GM12878 (cell line): ENCODE measurements at regions not wholly inside any gene's neighbourhood (a gene's known extent, or its start where the extent isn't known, plus 50 kb on each side); places are given as distances from the start of the nearest gene placed in this dataset.

ENCODE experiments used
- ATAC-seq: fragments of 200-7000 bp; cut with Tn5 transposase; 3 replicates; pipeline ENCODE4 v1.9.1; 2020; ENCODE audit warnings: mild to moderate bottlenecking, moderate library complexity
- BruUV-seq: library from RNA; stranded (reverse); fragments of 400-500 nt; replicated peaks from 2 replicates; lab custom pipeline; 2021; lab: Mats Ljungman, UMichigan
- CTCF ChIA-PET: fragments of 300-600 bp; sonication (Branson Sonifier 250); formaldehyde crosslinking; extraction: SDS; loops from one replicate; lab custom pipeline; 2021; ENCODE audit warnings: inconsistent platforms; lab: Yijun Ruan, JAX
- POLR2A ChIA-PET: fragments of 350-600 bp; formaldehyde crosslinking; extraction: SDS; loops from one replicate; lab custom pipeline; 2021; ENCODE audit warnings: inconsistent platforms; lab: Charles Lee
- RAD21 ChIA-PET: fragments of 300-600 bp; sonication (Branson Sonifier 250); formaldehyde crosslinking; loops from one replicate; lab custom pipeline; 2023; ENCODE audit warnings: antibody characterized with exemption; ENCODE audit not compliant: unreplicated experiment; lab: Charles Lee
- SMC1A ChIA-PET: fragments of 300-600 bp; sonication (Branson Sonifier 250); formaldehyde crosslinking; loops from one replicate; lab custom pipeline; 2023; ENCODE audit not compliant: unreplicated experiment, uncharacterized antibody; lab: Charles Lee
- DNase-seq: peaks from one replicate; pipeline ENCODE4 v3.0.0-alpha.2; 2011; ENCODE audit warnings: low read depth, low spot score
- FAIRE-seq: peaks from 3 replicates; lab custom pipeline; 2011; peaks lifted over from hg19 to GRCh38; lab: Jason Lieb, UNC
- H2AFZ ChIP-seq: 2 replicates; pipeline ENCODE4 v1.6.0; 2011; ENCODE audit warnings: low read depth, low read length, control low read depth; ENCODE audit not compliant: control insufficient read depth
- H3K27ac ChIP-seq: 2 replicates; pipeline ENCODE4 v1.5.1; 2011; ENCODE audit warnings: control low read depth; ENCODE audit not compliant: control insufficient read depth, insufficient read depth
- H3K27me3 ChIP-seq, 2 experiments: replicated peaks in 1 of 2; 2 replicates each; pipeline versions ENCODE4 v1.6.0 to v1.6.1; 2011; ENCODE audit warnings: low read length in 1 of 2; ENCODE audit not compliant: control insufficient read depth in 2 of 2, insufficient read depth in 2 of 2
- H3K36me3 ChIP-seq, 2 experiments: 2 replicates each; pipeline ENCODE4 v1.5.1; 2011; ENCODE audit warnings: low read length in 1 of 2; ENCODE audit not compliant: control insufficient read depth in 2 of 2, insufficient read depth in 2 of 2
- H3K4me1 ChIP-seq: 2 replicates; pipeline ENCODE4 v1.6.1; 2011; ENCODE audit warnings: mild to moderate bottlenecking, low read length, moderate library complexity, mixed read lengths; ENCODE audit not compliant: control insufficient read depth, insufficient read depth
- H3K4me2 ChIP-seq: 2 replicates; pipeline ENCODE4 v1.6.0; 2011; ENCODE audit warnings: control low read depth; ENCODE audit not compliant: control insufficient read depth, insufficient read depth
- H3K4me3 ChIP-seq: fragments of 200-600 bp; sonication (generic); 2 replicates; pipeline ENCODE4 v1.5.1; 2016
- H3K79me2 ChIP-seq: 2 replicates; pipeline ENCODE4 v1.6.0; 2011; ENCODE audit warnings: low read length; ENCODE audit not compliant: control insufficient read depth, insufficient read depth
- H3K9ac ChIP-seq: 2 replicates; pipeline ENCODE4 v1.8.0; 2011; ENCODE audit warnings: low read length, control low read depth, mixed read lengths; ENCODE audit not compliant: control insufficient read depth, insufficient read depth
- H3K9me3 ChIP-seq: replicated peaks from 3 replicates; pipeline ENCODE4 v1.5.1; 2011; ENCODE audit warnings: mild to moderate bottlenecking, low read length; ENCODE audit not compliant: control insufficient read depth, insufficient read depth
- H4K20me1 ChIP-seq: 2 replicates; pipeline ENCODE4 v1.6.0; 2011; ENCODE audit not compliant: control insufficient read depth, insufficient read depth
- BACH1 ChIP-seq: fragments of 450-650 bp; IDR thresholded peaks from 2 replicates; pipeline ENCODE4 v1.6.1; 2017; ENCODE audit warnings: mild to moderate bottlenecking, borderline replicate concordance
- BHLHE40 ChIP-seq, 2 experiments: fragments of 450-650 bp in 1 of 2; IDR thresholded peaks; 2 replicates each; pipeline ENCODE4 v1.6.1; 2011 to 2017; ENCODE audit warnings: low read depth in 2 of 2, borderline replicate concordance in 1 of 2, improper control_type of control experiment in 1 of 2, low read length in 1 of 2, mild to moderate bottlenecking in 1 of 2
- ETV6 ChIP-seq, 2 experiments: fragments of 450-650 bp in 1 of 2; IDR thresholded peaks in 1 of 2; conservative IDR thresholded peaks in 1 of 2; 2 replicates each; pipeline ENCODE4 v1.6.1; 2014; ENCODE audit warnings: antibody characterized with exemption in 1 of 2, borderline replicate concordance in 1 of 2, low read depth in 1 of 2, mild to moderate bottlenecking in 1 of 2, moderate library complexity in 1 of 2
- GABPA ChIP-seq: IDR thresholded peaks from 2 replicates; pipeline ENCODE4 v1.6.1; 2014; ENCODE audit warnings: antibody characterized with exemption, low read depth, mild to moderate bottlenecking, inconsistent platforms
- KDM1A ChIP-seq: fragments of 200-600 bp; sonication (generic); IDR thresholded peaks from 2 replicates; pipeline ENCODE4 v1.6.1; 2016; ENCODE audit warnings: borderline replicate concordance
- NFIC ChIP-seq: IDR thresholded peaks from 2 replicates; pipeline ENCODE4 v1.6.1; 2012; ENCODE audit warnings: low read depth, mild to moderate bottlenecking, inconsistent platforms, low read length, moderate library complexity
- POLR2A ChIP-seq: IDR thresholded peaks from 2 replicates; pipeline ENCODE4 v1.6.1; 2011; ENCODE audit warnings: low read depth, mild to moderate bottlenecking, low read length
- POU2F2 ChIP-seq: IDR thresholded peaks from 3 replicates; pipeline ENCODE4 v1.6.1; 2011; ENCODE audit warnings: low read depth, mild to moderate bottlenecking, low read length, borderline replicate concordance
- RELA ChIP-seq: fragments of 450-650 bp; IDR thresholded peaks from 2 replicates; pipeline ENCODE4 v1.8.0; 2014; ENCODE audit warnings: borderline replicate concordance; ENCODE audit not compliant: partially characterized antibody
- SIX5 ChIP-seq: IDR thresholded peaks from 2 replicates; pipeline ENCODE4 v1.6.1; 2011; ENCODE audit warnings: mild to moderate bottlenecking, low read depth, low read length, moderate library complexity; ENCODE audit not compliant: severe bottlenecking
- SREBF2 ChIP-seq: IDR thresholded peaks from 2 replicates; pipeline ENCODE4 v1.6.1; 2012; ENCODE audit warnings: mild to moderate bottlenecking, low read length
- ZNF217 ChIP-seq: fragments of 450-650 bp; IDR thresholded peaks from 2 replicates; pipeline ENCODE4 v1.6.1; 2017; ENCODE audit warnings: antibody characterized with exemption, mild to moderate bottlenecking
- WGBS: methylation state at CpG from one replicate; pipeline ENCODE4 v1.1.6; 2016; ENCODE audit warnings: low lambda C conversion rate; ENCODE audit not compliant: insufficient replicate concordance, insufficient coverage; ENCODE audit errors: missing lambda C conversion rate; 5-methylcytosine and 5-hydroxymethylcytosine counted together
- in situ Hi-C: fragments of 300-500 bp; cut with MboI; formaldehyde crosslinking; loops from 9 replicates; pipeline ENCODE4 v1.14.3; 2018; ENCODE audit warnings: mixed read lengths
- intact Hi-C: fragments of 100-400 bp; cut with micrococcal nuclease; formaldehyde crosslinking; loops from one replicate; pipeline ENCODE4 v1.14.2; 2022; ENCODE audit not compliant: unreplicated experiment
- TF ChIP-seq, protein P1 (sequence below): fragments of 150-350 bp; IDR thresholded peaks from 2 replicates; pipeline ENCODE4 v1.6.1; 2016; ENCODE audit warnings: low read depth, low read length
- TF ChIP-seq, protein P2 (sequence below), 3 experiments: IDR thresholded peaks in 2 of 3; conservative IDR thresholded peaks in 1 of 3; 2 replicates each; pipeline ENCODE4 v1.5.1; 2011; ENCODE audit warnings: low read depth in 3 of 3, low read length in 3 of 3, mild to moderate bottlenecking in 3 of 3, control low read depth in 2 of 3, moderate library complexity in 2 of 3, inconsistent platforms in 1 of 3, mixed read lengths in 1 of 3; ENCODE audit not compliant: control insufficient read depth in 2 of 3, insufficient read depth in 1 of 3; ENCODE audit errors: extremely low read depth in 1 of 3
- TF ChIP-seq, protein P3 (sequence below): fragments of 450-650 bp; IDR thresholded peaks from 2 replicates; pipeline ENCODE4 v1.6.1; 2017; ENCODE audit warnings: mild to moderate bottlenecking
- TF ChIP-seq, protein P4 (sequence below): fragments of 450-650 bp; IDR thresholded peaks from 2 replicates; pipeline ENCODE4 v1.6.1; 2016; ENCODE audit warnings: mild to moderate bottlenecking

DNA sequence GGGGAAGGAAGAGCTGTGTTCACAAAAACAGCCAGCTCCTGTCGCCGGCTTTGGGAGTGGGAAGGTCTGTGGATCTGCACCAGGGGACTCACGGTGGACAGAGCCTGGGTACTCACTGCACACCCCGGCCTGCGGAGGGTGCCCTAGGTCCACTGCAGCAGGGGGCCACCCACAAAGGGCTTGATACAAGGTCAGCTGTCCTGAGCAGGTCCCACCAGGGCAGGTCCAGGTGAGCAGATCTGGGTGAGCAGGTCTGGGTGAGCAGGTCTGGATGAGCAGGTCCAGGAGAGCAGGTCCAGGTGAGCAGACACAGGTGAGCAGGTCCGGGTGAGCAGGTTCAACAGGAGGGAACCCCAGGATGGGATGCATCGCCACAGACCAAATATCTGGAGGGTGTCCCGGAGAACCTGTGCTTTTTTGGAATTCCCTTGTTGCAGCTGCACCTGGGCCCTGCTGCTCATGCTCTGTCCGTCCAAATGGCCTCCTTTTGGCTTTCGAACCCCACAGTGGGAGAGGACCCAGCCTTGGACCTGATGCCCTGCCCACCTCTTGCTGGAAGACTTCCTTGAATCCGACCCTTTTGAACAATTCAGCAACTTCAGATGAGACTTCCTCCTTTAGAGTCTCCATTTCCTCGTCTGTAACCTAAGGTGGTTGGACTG is 485.3 kb downstream of the TBC1D22A start:
- ChIA-PET POLR2A (no interaction called here), CTCF (no interaction called here), RAD21 (no interaction called here), SMC1A (no interaction called here)
- no peaks in the 10 kb centered on the region for H3K36me3 ChIP-seq
- intact Hi-C loops (no loop called here), in situ Hi-C loops (no loop called here)
- no peak overlapping the region for H2AFZ ChIP-seq
- H3K9me3 ChIP-seq = no peaks in the 10 kb centered on the region; the same call in 2 of the 3 replicates
- BruUV-seq = no TSS peak
- no peak overlapping the region for H3K27ac ChIP-seq
- no peaks in the 10 kb centered on the region for H4K20me1 ChIP-seq
- no peaks in the 10 kb centered on the region for H3K27me3 ChIP-seq
- no peak overlapping the region for H3K9ac ChIP-seq
- no peak for DNase-seq
- no peak overlapping the region for H3K4me2 ChIP-seq
- no peak for FAIRE-seq
- no peak overlapping the region for H3K4me3 ChIP-seq
- no peaks in the 10 kb centered on the region for H3K79me2 ChIP-seq
- 22% methylated on average over 12 of the region's 12 CpGs for WGBS
- H3K4me1 ChIP-seq = no peaks in the 10 kb centered on the region
- no peak for ATAC-seq
- TF ChIP-seq POLR2A = no peak
- TF ChIP-seq SREBF2 = no peak
- no peak for TF ChIP-seq KDM1A
- TF ChIP-seq, protein P1, sequence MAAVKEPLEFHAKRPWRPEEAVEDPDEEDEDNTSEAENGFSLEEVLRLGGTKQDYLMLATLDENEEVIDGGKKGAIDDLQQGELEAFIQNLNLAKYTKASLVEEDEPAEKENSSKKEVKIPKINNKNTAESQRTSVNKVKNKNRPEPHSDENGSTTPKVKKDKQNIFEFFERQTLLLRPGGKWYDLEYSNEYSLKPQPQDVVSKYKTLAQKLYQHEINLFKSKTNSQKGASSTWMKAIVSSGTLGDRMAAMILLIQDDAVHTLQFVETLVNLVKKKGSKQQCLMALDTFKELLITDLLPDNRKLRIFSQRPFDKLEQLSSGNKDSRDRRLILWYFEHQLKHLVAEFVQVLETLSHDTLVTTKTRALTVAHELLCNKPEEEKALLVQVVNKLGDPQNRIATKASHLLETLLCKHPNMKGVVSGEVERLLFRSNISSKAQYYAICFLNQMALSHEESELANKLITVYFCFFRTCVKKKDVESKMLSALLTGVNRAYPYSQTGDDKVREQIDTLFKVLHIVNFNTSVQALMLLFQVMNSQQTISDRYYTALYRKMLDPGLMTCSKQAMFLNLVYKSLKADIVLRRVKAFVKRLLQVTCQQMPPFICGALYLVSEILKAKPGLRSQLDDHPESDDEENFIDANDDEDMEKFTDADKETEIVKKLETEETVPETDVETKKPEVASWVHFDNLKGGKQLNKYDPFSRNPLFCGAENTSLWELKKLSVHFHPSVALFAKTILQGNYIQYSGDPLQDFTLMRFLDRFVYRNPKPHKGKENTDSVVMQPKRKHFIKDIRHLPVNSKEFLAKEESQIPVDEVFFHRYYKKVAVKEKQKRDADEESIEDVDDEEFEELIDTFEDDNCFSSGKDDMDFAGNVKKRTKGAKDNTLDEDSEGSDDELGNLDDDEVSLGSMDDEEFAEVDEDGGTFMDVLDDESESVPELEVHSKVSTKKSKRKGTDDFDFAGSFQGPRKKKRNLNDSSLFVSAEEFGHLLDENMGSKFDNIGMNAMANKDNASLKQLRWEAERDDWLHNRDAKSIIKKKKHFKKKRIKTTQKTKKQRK = no peak
- no peak for TF ChIP-seq SIX5
- TF ChIP-seq BHLHE40 (IDR thresholded peaks at IDR 0.05; ENCODE audit: borderline replicate concordance in 1 of 2, low read depth in 2 of 2, low read length in 1 of 2) = no peak
- TF ChIP-seq, protein P2, sequence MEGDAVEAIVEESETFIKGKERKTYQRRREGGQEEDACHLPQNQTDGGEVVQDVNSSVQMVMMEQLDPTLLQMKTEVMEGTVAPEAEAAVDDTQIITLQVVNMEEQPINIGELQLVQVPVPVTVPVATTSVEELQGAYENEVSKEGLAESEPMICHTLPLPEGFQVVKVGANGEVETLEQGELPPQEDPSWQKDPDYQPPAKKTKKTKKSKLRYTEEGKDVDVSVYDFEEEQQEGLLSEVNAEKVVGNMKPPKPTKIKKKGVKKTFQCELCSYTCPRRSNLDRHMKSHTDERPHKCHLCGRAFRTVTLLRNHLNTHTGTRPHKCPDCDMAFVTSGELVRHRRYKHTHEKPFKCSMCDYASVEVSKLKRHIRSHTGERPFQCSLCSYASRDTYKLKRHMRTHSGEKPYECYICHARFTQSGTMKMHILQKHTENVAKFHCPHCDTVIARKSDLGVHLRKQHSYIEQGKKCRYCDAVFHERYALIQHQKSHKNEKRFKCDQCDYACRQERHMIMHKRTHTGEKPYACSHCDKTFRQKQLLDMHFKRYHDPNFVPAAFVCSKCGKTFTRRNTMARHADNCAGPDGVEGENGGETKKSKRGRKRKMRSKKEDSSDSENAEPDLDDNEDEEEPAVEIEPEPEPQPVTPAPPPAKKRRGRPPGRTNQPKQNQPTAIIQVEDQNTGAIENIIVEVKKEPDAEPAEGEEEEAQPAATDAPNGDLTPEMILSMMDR (IDR thresholded peaks at IDR 0.05 in 2 of 3, conservative IDR thresholded peaks at IDR 0.05 in 1 of 3; ENCODE audit: control insufficient read depth in 2 of 3, extremely low read depth in 1 of 3, insufficient read depth in 1 of 3, low read depth in 3 of 3, low read length in 3 of 3) = no peak
- no peak for TF ChIP-seq POU2F2
- no peak for TF ChIP-seq ZNF217
- no peak for TF ChIP-seq BACH1
- TF ChIP-seq ETV6 (conservative IDR thresholded peaks at IDR 0.05 in 1 of 2, IDR thresholded peaks at IDR 0.05 in 1 of 2; ENCODE audit: borderline replicate concordance in 1 of 2, low read depth in 1 of 2) = no peak
- TF ChIP-seq, protein P3, sequence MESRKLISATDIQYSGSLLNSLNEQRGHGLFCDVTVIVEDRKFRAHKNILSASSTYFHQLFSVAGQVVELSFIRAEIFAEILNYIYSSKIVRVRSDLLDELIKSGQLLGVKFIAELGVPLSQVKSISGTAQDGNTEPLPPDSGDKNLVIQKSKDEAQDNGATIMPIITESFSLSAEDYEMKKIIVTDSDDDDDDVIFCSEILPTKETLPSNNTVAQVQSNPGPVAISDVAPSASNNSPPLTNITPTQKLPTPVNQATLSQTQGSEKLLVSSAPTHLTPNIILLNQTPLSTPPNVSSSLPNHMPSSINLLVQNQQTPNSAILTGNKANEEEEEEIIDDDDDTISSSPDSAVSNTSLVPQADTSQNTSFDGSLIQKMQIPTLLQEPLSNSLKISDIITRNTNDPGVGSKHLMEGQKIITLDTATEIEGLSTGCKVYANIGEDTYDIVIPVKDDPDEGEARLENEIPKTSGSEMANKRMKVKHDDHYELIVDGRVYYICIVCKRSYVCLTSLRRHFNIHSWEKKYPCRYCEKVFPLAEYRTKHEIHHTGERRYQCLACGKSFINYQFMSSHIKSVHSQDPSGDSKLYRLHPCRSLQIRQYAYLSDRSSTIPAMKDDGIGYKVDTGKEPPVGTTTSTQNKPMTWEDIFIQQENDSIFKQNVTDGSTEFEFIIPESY = no peak
- TF ChIP-seq, protein P4, sequence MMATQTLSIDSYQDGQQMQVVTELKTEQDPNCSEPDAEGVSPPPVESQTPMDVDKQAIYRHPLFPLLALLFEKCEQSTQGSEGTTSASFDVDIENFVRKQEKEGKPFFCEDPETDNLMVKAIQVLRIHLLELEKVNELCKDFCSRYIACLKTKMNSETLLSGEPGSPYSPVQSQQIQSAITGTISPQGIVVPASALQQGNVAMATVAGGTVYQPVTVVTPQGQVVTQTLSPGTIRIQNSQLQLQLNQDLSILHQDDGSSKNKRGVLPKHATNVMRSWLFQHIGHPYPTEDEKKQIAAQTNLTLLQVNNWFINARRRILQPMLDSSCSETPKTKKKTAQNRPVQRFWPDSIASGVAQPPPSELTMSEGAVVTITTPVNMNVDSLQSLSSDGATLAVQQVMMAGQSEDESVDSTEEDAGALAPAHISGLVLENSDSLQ = no peak
- TF ChIP-seq RELA = no peak
- TF ChIP-seq GABPA = no peak
- no peak for TF ChIP-seq NFIC
